ENCODE measurements at regions not wholly inside any gene's neighbourhood (a gene's known extent, or its start where the extent isn't known, plus 50 kb on each side); places are given as distances from the start of the nearest gene placed in this dataset.

DNA sequence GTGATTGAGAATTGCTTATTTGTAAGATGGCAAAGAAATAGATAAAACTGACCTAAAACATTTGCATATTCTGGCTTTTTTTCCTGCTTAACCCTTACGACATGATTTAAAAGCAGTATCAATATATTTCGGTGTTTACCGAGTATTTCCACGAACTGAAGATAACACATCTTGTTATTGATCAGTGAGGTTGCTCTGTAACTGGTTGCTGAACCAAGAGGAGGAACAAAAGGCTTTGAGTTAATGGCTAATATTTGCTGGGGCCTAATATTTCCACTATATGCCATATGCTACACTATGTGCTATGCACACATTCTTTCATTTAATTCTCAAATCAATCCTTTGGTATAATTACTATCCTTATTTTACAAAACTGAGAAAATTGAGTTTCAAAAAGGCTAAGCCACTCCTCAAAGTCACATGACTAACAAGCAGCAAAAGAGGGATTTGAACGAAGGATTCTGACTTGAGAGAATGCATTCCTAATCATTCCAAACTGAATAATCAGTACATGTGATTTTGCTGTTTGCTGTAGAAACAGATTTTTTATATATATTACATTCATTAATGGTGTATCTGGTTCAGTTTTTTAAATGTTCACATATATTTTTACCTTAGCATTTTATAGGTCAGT is 346.0 kb downstream of the USP25 start:
- no peaks in the 10 kb centered on the region for H3K36me3 ChIP-seq
- no peak overlapping the region for H3K9ac ChIP-seq
- H4K20me1 ChIP-seq: no peaks in the 10 kb centered on the region

DNA sequence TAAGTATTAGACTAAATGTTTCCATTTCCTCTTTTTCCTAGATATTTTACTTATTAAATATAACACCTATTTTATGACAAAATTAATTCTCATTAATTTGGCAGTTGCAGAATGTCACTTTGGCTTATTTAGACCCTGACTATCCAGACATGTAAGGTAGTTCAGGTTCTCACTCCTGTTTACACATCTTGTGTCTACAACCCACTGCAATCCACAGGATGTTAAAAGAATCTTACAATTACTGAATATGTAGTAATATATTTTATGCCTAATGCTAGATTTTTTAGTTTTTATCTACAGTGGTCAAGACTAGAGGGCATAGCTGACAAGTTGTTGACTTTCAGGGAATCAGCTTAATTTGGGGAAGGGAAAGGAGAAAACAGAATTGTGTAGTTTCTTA is 346.7 kb downstream of the USP25 start:
- no peaks in the 10 kb centered on the region for H3K4me1 ChIP-seq
- no peak overlapping the region for H3K9ac ChIP-seq
- H4K20me1 ChIP-seq: no peaks in the 10 kb centered on the region
- no peaks in the 10 kb centered on the region for H3K27me3 ChIP-seq
- H3K4me2 ChIP-seq: no peak overlapping the region
- H3K4me3 ChIP-seq: no peak overlapping the region
- H3K36me3 ChIP-seq: no peaks in the 10 kb centered on the region
- no peak overlapping the region for H3K27ac ChIP-seq
- no peaks in the 10 kb centered on the region for H3K9me3 ChIP-seq (replicated peaks in 1 of 11)
- no peak for TF ChIP-seq Cebpa-rat (IDR thresholded peaks at IDR 0.05)

More for the DNA sequence above, 346.0 kb downstream of the USP25 start:
- TF ChIP-seq Cebpa-rat (IDR thresholded peaks at IDR 0.05): no peak
- Histone ChIP-seq H3K27me3 (no peaks in the 10 kb centered on the region), H3K4me1 (no peaks in the 10 kb centered on the region), H3K9me3 (replicated peaks in 1 of 11) (no peaks in the 10 kb centered on the region), H3K4me3 (no peak overlapping the region), H3K27ac (no peak overlapping the region), H3K4me2 (no peak overlapping the region)

DNA sequence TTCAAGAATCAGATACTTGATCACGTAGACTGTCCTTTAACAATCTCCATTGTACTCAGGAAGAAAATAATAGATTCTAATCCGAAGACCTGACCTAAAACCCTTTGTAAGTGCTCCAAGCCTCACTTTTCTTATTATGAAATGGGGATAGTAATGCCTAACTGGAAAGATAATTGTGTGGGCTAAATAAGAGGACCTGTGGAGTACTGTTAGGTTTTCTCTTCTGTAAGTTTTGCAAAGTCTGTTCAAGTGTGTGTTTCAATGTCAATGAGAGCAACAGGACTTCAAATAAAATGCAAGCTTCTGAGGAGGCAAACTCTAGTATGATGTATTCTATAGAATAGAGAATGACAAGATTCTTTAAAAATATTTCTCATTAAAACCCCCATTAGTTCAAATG is 348.6 kb downstream of the USP25 start:
- no peak for TF ChIP-seq Cebpa-rat (IDR thresholded peaks at IDR 0.05)
- no peaks in the 10 kb centered on the region for H3K9me3 ChIP-seq (replicated peaks in 1 of 11)
- no peaks in the 10 kb centered on the region for H4K20me1 ChIP-seq
- no peak overlapping the region for H3K27ac ChIP-seq
- no peaks in the 10 kb centered on the region for H3K36me3 ChIP-seq
- no peak overlapping the region for H3K9ac ChIP-seq
- no peak overlapping the region for H3K4me2 ChIP-seq
- 0 out of 20 replicates have a peak, but pooled peaks cover 0 to 4% (median 0%) of the 10 kb centered on the region in 10 experiments for H3K4me1 ChIP-seq
- H3K4me3 ChIP-seq: no peak overlapping the region
- no peaks in the 10 kb centered on the region for H3K27me3 ChIP-seq

DNA sequence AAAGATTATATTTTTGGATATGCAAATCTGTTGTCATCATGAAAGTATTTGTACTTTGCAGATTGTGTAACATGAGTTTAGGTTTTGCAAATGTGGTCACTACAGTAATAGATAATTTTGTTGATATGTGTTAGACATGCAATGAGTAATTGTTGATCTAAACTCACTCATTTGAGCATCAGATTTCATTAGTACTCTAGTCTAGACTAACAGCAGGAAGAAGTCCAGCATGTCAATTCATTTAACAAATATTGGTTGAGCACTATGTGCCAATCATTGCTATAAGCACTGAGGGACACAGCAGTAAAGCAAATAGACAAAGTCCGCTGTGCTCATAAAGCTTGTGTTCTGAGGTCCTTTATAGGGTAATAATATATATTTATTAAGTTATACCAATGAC is 350.0 kb downstream of the USP25 start:
- no peaks in the 10 kb centered on the region for H3K9me3 ChIP-seq (replicated peaks in 1 of 11)
- no peaks in the 10 kb centered on the region for H3K36me3 ChIP-seq
- H3K27ac ChIP-seq: no peak overlapping the region
- H3K4me2 ChIP-seq: no peak overlapping the region
- H4K20me1 ChIP-seq: no peaks in the 10 kb centered on the region
- H3K4me3 ChIP-seq: no peak overlapping the region
- H3K9ac ChIP-seq: no peak overlapping the region
- no peaks in the 10 kb centered on the region for H3K27me3 ChIP-seq
- no peak for TF ChIP-seq Cebpa-rat (IDR thresholded peaks at IDR 0.05)
- H3K4me1 ChIP-seq: 0 out of 20 replicates have a peak, but pooled peaks cover 0 to 4% (median 0%) of the 10 kb centered on the region in 10 experiments

DNA sequence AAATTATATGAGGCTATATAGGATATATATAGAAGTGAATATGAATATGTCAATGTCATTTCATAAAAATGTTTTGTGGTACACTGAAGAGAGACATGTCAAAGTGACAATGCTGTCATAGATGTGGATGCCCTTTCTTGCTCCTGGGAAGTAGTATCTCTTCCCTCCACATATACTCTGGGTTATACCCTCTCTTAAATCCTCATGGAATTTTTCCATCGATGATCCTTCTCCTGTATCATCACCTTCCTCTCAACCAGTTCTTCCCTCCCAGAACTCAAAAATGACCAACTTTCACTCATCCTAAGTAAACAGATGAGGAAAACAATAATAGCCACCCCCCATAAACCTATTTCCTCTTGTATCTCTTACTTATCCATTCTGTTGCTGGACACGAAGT is 351.5 kb downstream of the USP25 start:
- TF ChIP-seq Cebpa-rat (IDR thresholded peaks at IDR 0.05): no peak
- no peaks in the 10 kb centered on the region for H3K27me3 ChIP-seq
- H3K27ac ChIP-seq: no peak overlapping the region
- no peaks in the 10 kb centered on the region for H3K9me3 ChIP-seq (replicated peaks in 1 of 11)
- H4K20me1 ChIP-seq: no peaks in the 10 kb centered on the region
- H3K4me3 ChIP-seq: no peak overlapping the region
- 0 out of 20 replicates have a peak, but pooled peaks cover 0 to 4% (median 0%) of the 10 kb centered on the region in 10 experiments for H3K4me1 ChIP-seq
- no peak overlapping the region for H3K4me2 ChIP-seq
- H3K36me3 ChIP-seq: no peaks in the 10 kb centered on the region
- H3K9ac ChIP-seq: no peak overlapping the region

DNA sequence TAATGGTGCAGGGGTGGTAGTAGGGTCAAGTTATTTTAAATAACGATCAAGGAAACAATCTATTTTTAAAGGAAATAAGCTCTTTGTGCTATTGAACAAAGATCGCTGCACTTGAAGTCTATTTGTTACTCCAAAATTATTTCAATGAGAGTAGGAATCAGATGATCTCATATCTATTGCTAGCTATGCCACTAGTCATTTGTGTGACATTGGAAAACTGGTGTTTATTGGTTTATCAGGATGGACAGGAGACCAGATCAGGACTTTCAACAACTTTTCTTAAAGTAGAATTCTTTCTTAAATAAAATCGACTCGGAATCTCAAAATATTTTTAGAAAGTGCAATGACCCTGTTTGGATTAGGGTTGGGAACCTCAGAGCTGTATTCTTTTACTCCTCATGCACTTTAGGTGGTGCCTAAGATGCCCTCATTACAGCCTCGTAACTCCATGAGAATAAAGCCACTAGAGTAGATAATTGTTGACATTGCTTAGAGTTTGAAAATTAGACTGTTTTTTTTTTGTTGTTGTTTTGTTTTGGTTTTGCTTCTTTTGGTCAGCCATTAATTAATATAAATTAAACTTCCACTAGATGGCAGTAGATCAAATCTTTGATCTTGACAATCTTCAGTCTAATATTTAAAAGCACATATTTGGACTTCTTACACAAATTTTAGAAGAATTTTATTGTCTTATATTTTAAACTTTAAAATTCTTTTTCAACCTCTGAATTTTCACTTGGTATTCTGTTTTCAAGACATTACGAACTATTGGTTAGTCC is 352.4 kb downstream of the USP25 start:
- TF ChIP-seq Cebpa-rat (IDR thresholded peaks at IDR 0.05): no peak
- H3K9ac ChIP-seq: peak overlapping the region in 1 of 11 experiments; percentile 64; a peak in 2 of 22 replicates
- H3K4me1 ChIP-seq: 0 out of 20 replicates have a peak, but pooled peaks cover 0 to 4% (median 0%) of the 10 kb centered on the region in 10 experiments
- no peaks in the 10 kb centered on the region for H4K20me1 ChIP-seq
- no peak overlapping the region for H3K4me3 ChIP-seq
- peak overlapping the region in 2 of 11 experiments; percentile 46 to 47; a peak in 2 of 22 replicates for H3K4me2 ChIP-seq
- no peaks in the 10 kb centered on the region for H3K27me3 ChIP-seq
- H3K9me3 ChIP-seq (replicated peaks in 1 of 11): no peaks in the 10 kb centered on the region
- no peaks in the 10 kb centered on the region for H3K36me3 ChIP-seq
- H3K27ac ChIP-seq: peak overlapping the region in 2 of 11 experiments; percentile 38 to 44; a peak in 2 of 22 replicates

DNA sequence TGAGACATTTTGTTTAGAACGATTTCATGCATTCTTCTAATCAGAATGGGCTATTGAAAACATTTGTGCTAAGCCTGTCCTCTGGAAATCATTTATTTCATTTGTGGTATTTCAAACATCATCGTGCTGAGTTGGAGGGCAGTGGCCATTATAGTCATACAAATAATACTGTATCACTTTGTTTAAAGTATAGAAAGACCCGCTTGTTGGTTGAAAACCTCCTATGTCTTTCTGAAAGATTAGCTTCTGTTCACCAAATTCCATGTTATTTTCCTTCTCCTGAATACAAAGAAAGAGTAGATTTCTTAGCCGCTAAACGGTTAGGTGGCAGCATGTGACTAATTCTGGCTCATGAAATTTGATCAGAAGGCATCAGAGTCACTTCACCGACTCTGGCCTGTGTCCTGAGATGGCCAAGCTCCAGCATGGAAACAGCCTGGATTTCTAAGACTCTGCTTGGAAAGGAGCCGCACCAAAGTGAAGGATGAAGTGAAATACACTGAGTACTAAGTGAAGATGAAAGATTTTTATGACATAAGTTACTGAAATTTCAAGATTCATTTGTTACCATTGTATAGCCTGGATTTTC is 355.1 kb downstream of the USP25 start:
- no peaks in the 10 kb centered on the region for H3K27me3 ChIP-seq
- H3K27ac ChIP-seq: no peak overlapping the region
- H3K4me2 ChIP-seq: no peak overlapping the region

DNA sequence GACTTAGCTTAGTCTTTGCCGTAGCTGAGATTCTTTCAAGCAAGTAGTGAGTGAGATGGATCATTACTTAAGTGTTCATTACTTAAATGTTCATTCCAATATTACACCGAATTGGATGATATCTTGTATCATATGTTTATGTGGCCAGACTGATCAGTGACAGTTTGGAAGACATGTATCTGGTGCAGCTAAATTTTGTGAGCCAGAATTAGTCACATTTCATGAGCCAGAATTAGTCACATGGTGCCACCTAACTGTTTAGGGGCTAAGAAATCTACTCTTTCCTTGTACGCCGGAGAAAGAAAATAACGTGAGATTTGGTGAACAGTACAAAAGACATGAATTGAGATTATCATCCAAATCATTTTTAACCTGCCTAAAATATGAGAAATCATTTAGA is 355.6 kb downstream of the USP25 start:
- TF ChIP-seq Cebpa-rat (IDR thresholded peaks at IDR 0.05): no peak
- no peaks in the 10 kb centered on the region for H3K9me3 ChIP-seq (replicated peaks in 1 of 11)
- H3K4me1 ChIP-seq: 0 out of 20 replicates have a peak, but pooled peaks cover 0 to 4% (median 0%) of the 10 kb centered on the region in 10 experiments
- no peaks in the 10 kb centered on the region for H3K27me3 ChIP-seq
- no peaks in the 10 kb centered on the region for H4K20me1 ChIP-seq
- H3K4me3 ChIP-seq: no peak overlapping the region
- no peak overlapping the region for H3K27ac ChIP-seq
- H3K4me2 ChIP-seq: no peak overlapping the region
- no peak overlapping the region for H3K9ac ChIP-seq
- H3K36me3 ChIP-seq: no peaks in the 10 kb centered on the region

More for the DNA sequence above, 355.1 kb downstream of the USP25 start:
- Histone ChIP-seq H4K20me1 (no peaks in the 10 kb centered on the region), H3K9ac (no peak overlapping the region), H3K4me3 (no peak overlapping the region), H3K9me3 (replicated peaks in 1 of 11) (no peaks in the 10 kb centered on the region), H3K4me1 (0 out of 20 replicates have a peak, but pooled peaks cover 0 to 4% (median 0%) of the 10 kb centered on the region in 10 experiments), H3K36me3 (no peaks in the 10 kb centered on the region)
- no peak for TF ChIP-seq Cebpa-rat (IDR thresholded peaks at IDR 0.05)

DNA sequence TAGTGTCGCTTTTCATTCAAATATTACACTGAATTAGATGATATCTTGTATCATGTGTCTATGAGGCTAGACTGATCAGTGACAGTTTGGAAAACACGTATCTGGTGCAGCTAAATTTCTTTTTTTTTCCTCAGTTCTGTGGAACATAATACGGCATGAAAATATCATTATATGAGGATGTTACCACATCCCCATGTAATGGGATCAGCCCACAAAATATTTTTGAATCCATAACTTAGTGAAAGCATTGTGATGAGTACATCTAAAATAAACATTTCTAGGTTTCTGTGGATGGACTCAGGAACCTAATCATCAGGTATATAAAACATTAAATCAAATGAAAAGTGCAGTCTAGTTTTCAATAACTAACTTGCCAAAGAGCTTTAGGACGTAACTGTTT is 356.3 kb downstream of the USP25 start:
- H3K27ac ChIP-seq: no peak overlapping the region
- no peaks in the 10 kb centered on the region for H4K20me1 ChIP-seq
- no peak overlapping the region for H3K9ac ChIP-seq
- no peak for TF ChIP-seq Cebpa-rat (IDR thresholded peaks at IDR 0.05)
- H3K9me3 ChIP-seq (replicated peaks in 1 of 11): no peaks in the 10 kb centered on the region
- H3K36me3 ChIP-seq: no peaks in the 10 kb centered on the region
- no peak overlapping the region for H3K4me3 ChIP-seq
- no peak overlapping the region for H3K4me2 ChIP-seq
- 0 out of 20 replicates have a peak, but pooled peaks cover 0 to 4% (median 0%) of the 10 kb centered on the region in 10 experiments for H3K4me1 ChIP-seq
- H3K27me3 ChIP-seq: no peaks in the 10 kb centered on the region
